Urinary bladder (tissue), 3 donors: ENCODE measurements at regions not wholly inside any gene's neighbourhood (a gene's known extent, or its start where the extent isn't known, plus 50 kb on each side); places are given as distances from the start of the nearest gene placed in this dataset.
"Not testable (repeated sequence)": the region's sequence is repeated elsewhere in the genome, so short reads cannot be mapped to it uniquely, and the experiment has no call there.

Experiments
- DNase-seq: peaks from one replicate; pipeline ENCODE4 v3.0.0-alpha.2; 2015; ENCODE audit errors: extremely low spot score
- H3K27ac ChIP-seq: one replicate; pipeline ENCODE4 v1.5.1; 2013; ENCODE audit warnings: low read depth, mild to moderate bottlenecking, moderate library complexity
- H3K36me3 ChIP-seq: one replicate; pipeline ENCODE4 v1.6.1; 2013; ENCODE audit warnings: mild to moderate bottlenecking, moderate library complexity; ENCODE audit not compliant: insufficient read depth
- H3K4me1 ChIP-seq: one replicate; pipeline ENCODE4 v1.6.1; 2013; ENCODE audit warnings: mild to moderate bottlenecking, moderate library complexity; ENCODE audit not compliant: insufficient read depth
- H3K4me3 ChIP-seq: one replicate; pipeline ENCODE4 v1.5.1; 2013; ENCODE audit warnings: low read depth, low read length
- WGBS: extraction: QIAGEN DNeasy Blood & Tissue Kit; methylation state at CpG from one replicate; pipeline ENCODE4 v1.1.7; 2013; 5-methylcytosine and 5-hydroxymethylcytosine counted together
- donor health status: healthy with polysubstance abuse.
- donor health status: healthy.

- 88% methylated on average over 3 of the region's 3 CpGs for WGBS
- not testable (repeated sequence) for H3K4me1 ChIP-seq, H3K27ac ChIP-seq, H3K4me3 ChIP-seq, H3K36me3 ChIP-seq, DNase-seq
Observed at GRCh38 chr4:33835764-33836163, 2408.6 kb downstream of the ARAP2 start.

GRCh38 chr4:33837043-33837838, 2407.1 kb downstream of the ARAP2 start:
- 90% methylated on average over 5 of the region's 5 CpGs for WGBS
- H3K27ac ChIP-seq = no peak overlapping the region
- H3K4me1 ChIP-seq = no peaks in the 10 kb centered on the region
- H3K36me3 ChIP-seq = no peaks in the 10 kb centered on the region
- DNase-seq = no peak
- no peak overlapping the region for H3K4me3 ChIP-seq

- Histone ChIP-seq H3K27ac (no peak overlapping the region), H3K4me1 (no peaks in the 10 kb centered on the region), H3K36me3 (no peaks in the 10 kb centered on the region), H3K4me3 (no peak overlapping the region)
- WGBS = 38% methylated on average over 1 of the region's 1 CpG
- DNase-seq = no peak
Observed at GRCh38 chr4:33841120-33841519, 2403.2 kb downstream of the ARAP2 start.

- Histone ChIP-seq H3K4me1 (no peaks in the 10 kb centered on the region), H3K27ac (no peak overlapping the region), H3K36me3 (no peaks in the 10 kb centered on the region), H3K4me3 (no peak overlapping the region)
- no peak for DNase-seq
- WGBS = 71% methylated on average over 3 of the region's 3 CpGs
Observed at GRCh38 chr4:33850371-33850902, 2393.9 kb downstream of the ARAP2 start.

- not testable (repeated sequence) for H3K4me1 ChIP-seq, DNase-seq, H3K4me3 ChIP-seq, H3K27ac ChIP-seq, H3K36me3 ChIP-seq
Observed at GRCh38 chr4:33853670-33854069, 2390.6 kb downstream of the ARAP2 start.

- H3K36me3 ChIP-seq = no peaks in the 10 kb centered on the region
- no peaks in the 10 kb centered on the region for H3K4me1 ChIP-seq
- H3K4me3 ChIP-seq = no peak overlapping the region
- no peak overlapping the region for H3K27ac ChIP-seq
- WGBS = 74% methylated on average over 6 of the region's 6 CpGs
- DNase-seq = no peak
Observed at GRCh38 chr4:33864290-33864859, 2379.9 kb downstream of the ARAP2 start.

- no peak overlapping the region for H3K4me3 ChIP-seq
- no peak overlapping the region for H3K27ac ChIP-seq
- H3K36me3 ChIP-seq = no peaks in the 10 kb centered on the region
- DNase-seq = no peak
- no peaks in the 10 kb centered on the region for H3K4me1 ChIP-seq
- 69% methylated on average over 1 of the region's 1 CpG for WGBS
Observed at GRCh38 chr4:33873791-33874190, 2370.5 kb downstream of the ARAP2 start.

GRCh38 chr4:33878710-33879109, 2365.6 kb downstream of the ARAP2 start:
- no peak for DNase-seq
- H3K4me3 ChIP-seq = no peak overlapping the region
- no peaks in the 10 kb centered on the region for H3K36me3 ChIP-seq
- H3K27ac ChIP-seq = no peak overlapping the region
- H3K4me1 ChIP-seq = no peaks in the 10 kb centered on the region

GRCh38 chr4:33881176-33881575, 2363.1 kb downstream of the ARAP2 start:
- H3K36me3 ChIP-seq = no peaks in the 10 kb centered on the region
- no peak overlapping the region for H3K27ac ChIP-seq
- 41% methylated on average over 1 of the region's 1 CpG for WGBS
- no peaks in the 10 kb centered on the region for H3K4me1 ChIP-seq
- no peak overlapping the region for H3K4me3 ChIP-seq
- no peak for DNase-seq

- H3K36me3 ChIP-seq = no peaks in the 10 kb centered on the region
- H3K4me1 ChIP-seq = no peaks in the 10 kb centered on the region
- 62% methylated on average over 4 of the region's 4 CpGs for WGBS
- H3K27ac ChIP-seq = no peak overlapping the region
- DNase-seq = no peak
- H3K4me3 ChIP-seq = no peak overlapping the region
Observed at GRCh38 chr4:33882246-33882990, 2361.9 kb downstream of the ARAP2 start.

GRCh38 chr4:33883111-33883510, 2361.2 kb downstream of the ARAP2 start:
- H3K4me1 ChIP-seq = no peaks in the 10 kb centered on the region
- no peak overlapping the region for H3K27ac ChIP-seq
- no peaks in the 10 kb centered on the region for H3K36me3 ChIP-seq
- no peak for DNase-seq
- H3K4me3 ChIP-seq = no peak overlapping the region

- Histone ChIP-seq H3K4me1 (no peaks in the 10 kb centered on the region), H3K27ac (no peak overlapping the region), H3K36me3 (no peaks in the 10 kb centered on the region), H3K4me3 (no peak overlapping the region)
- WGBS = 87% methylated on average over 8 of the region's 8 CpGs
- no peak for DNase-seq
Observed at GRCh38 chr4:33886356-33886755, 2358.0 kb downstream of the ARAP2 start.

- no peaks in the 10 kb centered on the region for H3K36me3 ChIP-seq
- no peak for DNase-seq
- H3K4me3 ChIP-seq = no peak overlapping the region
- WGBS = 64% methylated on average over 3 of the region's 3 CpGs
- H3K27ac ChIP-seq = no peak overlapping the region
- no peaks in the 10 kb centered on the region for H3K4me1 ChIP-seq
Observed at GRCh38 chr4:33890841-33891240, 2353.5 kb downstream of the ARAP2 start.

GRCh38 chr4:33911959-33912358, 2332.4 kb downstream of the ARAP2 start:
- Histone ChIP-seq H3K27ac (no peak overlapping the region), H3K4me1 (no peaks in the 10 kb centered on the region), H3K36me3 (no peaks in the 10 kb centered on the region), H3K4me3 (no peak overlapping the region)
- WGBS = 61% methylated on average over 1 of the region's 1 CpG
- DNase-seq = no peak
